Activated CD4-positive, alpha-beta T cell treated with anti-CD3 and anti-CD28 coated beads, Interleukin-2, amount 50 U/mL, for 4 hours (primary cell): ENCODE measurements at regions not wholly inside any gene's neighbourhood (a gene's known extent, or its start where the extent isn't known, plus 50 kb on each side); places are given as distances from the start of the nearest gene placed in this dataset.

Source experiments
- DNase-seq, 2 experiments: peaks; one replicate each; pipeline ENCODE4 v3.0.0-alpha.2; 2020

- DNase-seq: no peak
These were observed 231.0 kb upstream of the MVB12B start for GRCh38 chr9:126095546-126096190.

- DNase-seq: no peak
These were observed 230.3 kb upstream of the MVB12B start for GRCh38 chr9:126096340-126096739.

- DNase-seq: no peak
These were observed 228.9 kb upstream of the MVB12B start for GRCh38 chr9:126097679-126098078.

- DNase-seq: no peak
These were observed 220.2 kb upstream of the MVB12B start for GRCh38 chr9:126106404-126106803.

- no peak for DNase-seq
These were observed 218.9 kb upstream of the MVB12B start for GRCh38 chr9:126107693-126108092.

- DNase-seq: no peak
These were observed 218.4 kb upstream of the MVB12B start for GRCh38 chr9:126108240-126108639.

GRCh38 chr9:126109575-126109974, 217.1 kb upstream of the MVB12B start:
- DNase-seq: no peak

- DNase-seq: no peak
These were observed 215.1 kb upstream of the MVB12B start for GRCh38 chr9:126111556-126111955.

- DNase-seq: no peak
These were observed 214.4 kb upstream of the MVB12B start for GRCh38 chr9:126112135-126112720.

GRCh38 chr9:126113176-126113575, 213.5 kb upstream of the MVB12B start:
- DNase-seq: no peak

- DNase-seq: no peak
These were observed 212.7 kb upstream of the MVB12B start for GRCh38 chr9:126113756-126114408.

GRCh38 chr9:126114409-126114760, 212.2 kb upstream of the MVB12B start:
- DNase-seq: no peak

GRCh38 chr9:126114850-126115460, 211.7 kb upstream of the MVB12B start:
- DNase-seq: no peak

- no peak for DNase-seq
These were observed 210.1 kb upstream of the MVB12B start for GRCh38 chr9:126116351-126117157.

- no peak for DNase-seq
These were observed 209.5 kb upstream of the MVB12B start for GRCh38 chr9:126117158-126117425.

GRCh38 chr9:126117631-126118030, 209.0 kb upstream of the MVB12B start:
- no peak for DNase-seq

- DNase-seq: no peak
These were observed 206.9 kb upstream of the MVB12B start for GRCh38 chr9:126119731-126120130.

- no peak for DNase-seq
These were observed 203.6 kb upstream of the MVB12B start for GRCh38 chr9:126122901-126123616.

- no peak for DNase-seq
These were observed 202.7 kb upstream of the MVB12B start for GRCh38 chr9:126123927-126124326.

GRCh38 chr9:126125177-126125576, 201.5 kb upstream of the MVB12B start:
- DNase-seq: no peak

GRCh38 chr9:126125577-126125976, 201.1 kb upstream of the MVB12B start:
- no peak for DNase-seq

- DNase-seq: no peak
These were observed 200.6 kb upstream of the MVB12B start for GRCh38 chr9:126125992-126126409.

GRCh38 chr9:126126807-126127206, 199.8 kb upstream of the MVB12B start:
- no peak for DNase-seq
